Fibroblast of lung (primary cell): ENCODE measurements at regions not wholly inside any gene's neighbourhood (a gene's known extent, or its start where the extent isn't known, plus 50 kb on each side); places are given as distances from the start of the nearest gene placed in this dataset.

Source experiments
- DNase-seq, 2 donors: peaks; one replicate each; pipeline versions ENCODE4 v3.0.0 to v3.0.0-alpha.2; 2010; ENCODE audit warnings: low read depth in 2 of 2
- H2AFZ ChIP-seq: 2 replicates; pipeline ENCODE4 v1.5.1; 2012; ENCODE audit warnings: low read length, control low read depth, inconsistent platforms
- H3K27ac ChIP-seq: 2 replicates; pipeline ENCODE4 v1.5.1; 2011; ENCODE audit warnings: low read length, control low read depth; ENCODE audit not compliant: insufficient read depth
- H3K27me3 ChIP-seq: 2 replicates; pipeline ENCODE4 v1.5.1; 2011; ENCODE audit warnings: mild to moderate bottlenecking, low read length; ENCODE audit not compliant: control insufficient read depth, insufficient read depth
- H3K36me3 ChIP-seq: 2 replicates; pipeline ENCODE4 v1.5.1; 2011; ENCODE audit warnings: low read length; ENCODE audit not compliant: control insufficient read depth, insufficient read depth
- H3K4me1 ChIP-seq: 2 replicates; pipeline ENCODE4 v1.5.1; 2011; ENCODE audit warnings: low read length; ENCODE audit not compliant: control insufficient read depth, insufficient read depth; ENCODE audit errors: extremely low read depth
- H3K4me2 ChIP-seq: 2 replicates; pipeline ENCODE4 v1.5.1; 2011; ENCODE audit warnings: low read length, control low read depth; ENCODE audit not compliant: insufficient read depth; ENCODE audit errors: extremely low read depth
- H3K4me3 ChIP-seq, 4 experiments: fragments of 200-600 bp in 1 of 4; sonication (generic) in 1 of 4; replicated peaks in 1 of 4; 2 replicates each; pipeline ENCODE4 v1.5.1; 2011 to 2016; ENCODE audit warnings: low read length in 4 of 4, low read depth in 3 of 4, mild to moderate bottlenecking in 3 of 4, control low read depth in 2 of 4, inconsistent platforms in 1 of 4, mixed read lengths in 1 of 4; ENCODE audit not compliant: insufficient read depth in 1 of 4; ENCODE audit errors: control extremely low read depth in 1 of 4
- H3K79me2 ChIP-seq: 2 replicates; pipeline ENCODE4 v1.5.1; 2012; ENCODE audit warnings: mild to moderate bottlenecking, low read length, inconsistent platforms; ENCODE audit not compliant: control insufficient read depth, insufficient read depth
- H3K9ac ChIP-seq: 2 replicates; pipeline ENCODE4 v1.5.1; 2011; ENCODE audit warnings: mild to moderate bottlenecking, low read length, control low read depth; ENCODE audit not compliant: insufficient read depth
- H3K9me3 ChIP-seq: 2 replicates; pipeline ENCODE4 v1.5.1; 2012; ENCODE audit warnings: low read depth, low read length; ENCODE audit not compliant: control insufficient read depth, insufficient read depth
- H4K20me1 ChIP-seq: 2 replicates; pipeline ENCODE4 v1.5.1; 2011; ENCODE audit warnings: low read length; ENCODE audit not compliant: control insufficient read depth, insufficient read depth; ENCODE audit errors: extremely low read depth
- EZH2 ChIP-seq: IDR thresholded peaks from 2 replicates; pipeline ENCODE4 v1.5.1; 2012; ENCODE audit warnings: low read length, control low read depth, mild to moderate bottlenecking; ENCODE audit errors: missing control alignments
- TF ChIP-seq, protein P1 (sequence below), 2 donors: IDR thresholded peaks in 1 of 2; conservative IDR thresholded peaks in 1 of 2; 1 replicate in 1 of 2; 2 replicates in 1 of 2; pipeline ENCODE4 v1.5.1; 2011 to 2012; ENCODE audit warnings: low read length in 2 of 2, control low read depth in 1 of 2, inconsistent platforms in 1 of 2, low read depth in 1 of 2, mild to moderate bottlenecking in 1 of 2

DNA sequence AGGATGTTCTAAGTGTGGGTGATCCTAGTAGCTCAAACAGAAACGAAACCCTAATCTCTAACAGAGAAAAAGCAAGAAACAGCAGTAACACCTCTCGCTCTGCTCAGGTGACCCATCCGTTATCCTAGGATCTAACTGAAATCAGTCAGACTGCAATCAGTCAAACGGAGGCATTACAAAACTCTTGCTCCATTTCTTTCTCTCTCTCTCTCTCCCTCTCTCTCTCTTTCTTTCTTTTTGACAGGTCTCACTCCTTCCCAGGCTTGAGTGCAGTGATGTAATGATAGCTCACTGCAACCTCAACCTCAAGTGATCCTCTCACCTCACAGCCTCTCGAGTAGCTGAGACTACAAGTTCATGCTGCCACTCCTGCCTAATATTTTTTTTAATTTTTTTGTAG, 1283.5 kb upstream of the CELF2 start:
- Histone ChIP-seq H3K79me2 (no peaks in the 10 kb centered on the region), H3K27me3 (no peaks in the 10 kb centered on the region), H4K20me1 (no peaks in the 10 kb centered on the region), H3K9me3 (no peaks in the 10 kb centered on the region), H2AFZ (no peak overlapping the region), H3K4me1 (no peaks in the 10 kb centered on the region), H3K27ac (no peak overlapping the region), H3K4me2 (no peak overlapping the region), H3K4me3 (no peak overlapping the region), H3K36me3 (no peaks in the 10 kb centered on the region), H3K9ac (no peak overlapping the region)
- TF ChIP-seq EZH2 = no peak
- TF ChIP-seq, protein P1, sequence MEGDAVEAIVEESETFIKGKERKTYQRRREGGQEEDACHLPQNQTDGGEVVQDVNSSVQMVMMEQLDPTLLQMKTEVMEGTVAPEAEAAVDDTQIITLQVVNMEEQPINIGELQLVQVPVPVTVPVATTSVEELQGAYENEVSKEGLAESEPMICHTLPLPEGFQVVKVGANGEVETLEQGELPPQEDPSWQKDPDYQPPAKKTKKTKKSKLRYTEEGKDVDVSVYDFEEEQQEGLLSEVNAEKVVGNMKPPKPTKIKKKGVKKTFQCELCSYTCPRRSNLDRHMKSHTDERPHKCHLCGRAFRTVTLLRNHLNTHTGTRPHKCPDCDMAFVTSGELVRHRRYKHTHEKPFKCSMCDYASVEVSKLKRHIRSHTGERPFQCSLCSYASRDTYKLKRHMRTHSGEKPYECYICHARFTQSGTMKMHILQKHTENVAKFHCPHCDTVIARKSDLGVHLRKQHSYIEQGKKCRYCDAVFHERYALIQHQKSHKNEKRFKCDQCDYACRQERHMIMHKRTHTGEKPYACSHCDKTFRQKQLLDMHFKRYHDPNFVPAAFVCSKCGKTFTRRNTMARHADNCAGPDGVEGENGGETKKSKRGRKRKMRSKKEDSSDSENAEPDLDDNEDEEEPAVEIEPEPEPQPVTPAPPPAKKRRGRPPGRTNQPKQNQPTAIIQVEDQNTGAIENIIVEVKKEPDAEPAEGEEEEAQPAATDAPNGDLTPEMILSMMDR (conservative IDR thresholded peaks at IDR 0.05 in 1 of 2, IDR thresholded peaks at IDR 0.05 in 1 of 2; ENCODE audit: low read depth in 1 of 2, low read length in 2 of 2) = no peak
- DNase-seq = no peak

DNA sequence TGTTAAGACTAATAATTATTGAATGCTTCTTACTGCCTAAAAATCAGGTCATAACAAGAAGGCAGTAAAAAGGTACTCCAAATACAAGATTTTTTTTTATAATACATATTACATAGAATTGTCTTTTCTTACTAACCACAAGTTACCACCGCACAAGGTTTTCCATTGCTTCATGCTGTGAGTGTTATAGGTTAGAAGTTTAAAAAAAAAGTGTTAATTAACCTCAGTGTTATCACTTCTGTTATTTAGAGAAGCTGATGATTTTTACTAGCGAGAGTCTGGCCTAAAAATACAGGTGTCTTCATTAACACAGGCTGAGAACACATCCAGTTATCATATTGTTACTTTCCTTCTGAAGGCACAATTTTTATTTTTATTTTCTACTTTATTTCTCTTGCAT, 1281.9 kb upstream of the CELF2 start:
- no peak for DNase-seq
- no peak overlapping the region for H3K9ac ChIP-seq
- no peak overlapping the region for H3K4me3 ChIP-seq
- no peaks in the 10 kb centered on the region for H3K9me3 ChIP-seq
- no peaks in the 10 kb centered on the region for H4K20me1 ChIP-seq
- no peak for TF ChIP-seq EZH2
- TF ChIP-seq, protein P1 (conservative IDR thresholded peaks at IDR 0.05 in 1 of 2, IDR thresholded peaks at IDR 0.05 in 1 of 2; ENCODE audit: low read depth in 1 of 2, low read length in 2 of 2) = no peak
- H3K27me3 ChIP-seq = no peaks in the 10 kb centered on the region
- no peaks in the 10 kb centered on the region for H3K36me3 ChIP-seq
- no peak overlapping the region for H3K4me2 ChIP-seq
- no peak overlapping the region for H3K27ac ChIP-seq
- no peaks in the 10 kb centered on the region for H3K79me2 ChIP-seq
- no peaks in the 10 kb centered on the region for H3K4me1 ChIP-seq
- H2AFZ ChIP-seq = no peak overlapping the region

DNA sequence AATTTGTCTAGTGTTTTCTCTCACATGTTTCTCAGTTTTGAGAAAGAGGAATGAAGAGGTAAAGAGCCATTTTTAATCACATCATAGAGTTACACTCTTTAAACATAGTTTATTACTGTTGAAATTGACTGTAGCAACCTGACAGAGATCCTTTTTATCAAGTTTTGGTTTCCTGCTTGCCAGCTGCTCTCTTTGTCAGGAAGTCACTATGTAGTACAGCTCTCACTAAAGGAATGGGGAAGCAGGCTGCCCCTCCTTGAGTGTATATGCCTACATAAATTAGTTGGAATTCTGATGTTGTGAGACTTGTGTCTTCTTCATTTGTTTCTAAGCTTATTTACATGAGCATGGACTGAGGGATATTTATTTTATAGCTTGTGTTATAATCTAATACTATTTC, 1274.0 kb upstream of the CELF2 start:
- no peak overlapping the region for H3K27ac ChIP-seq
- no peaks in the 10 kb centered on the region for H3K4me1 ChIP-seq
- H4K20me1 ChIP-seq = no peaks in the 10 kb centered on the region
- H3K27me3 ChIP-seq = no peaks in the 10 kb centered on the region
- no peak overlapping the region for H3K9ac ChIP-seq
- no peaks in the 10 kb centered on the region for H3K36me3 ChIP-seq
- no peak overlapping the region for H2AFZ ChIP-seq
- no peak for TF ChIP-seq EZH2
- TF ChIP-seq, protein P1 (conservative IDR thresholded peaks at IDR 0.05 in 1 of 2, IDR thresholded peaks at IDR 0.05 in 1 of 2; ENCODE audit: low read depth in 1 of 2, low read length in 2 of 2) = no peak
- DNase-seq = no peak
- H3K79me2 ChIP-seq = no peaks in the 10 kb centered on the region
- no peaks in the 10 kb centered on the region for H3K9me3 ChIP-seq
- H3K4me3 ChIP-seq = no peak overlapping the region
- no peak overlapping the region for H3K4me2 ChIP-seq
